Prostate gland (tissue), 2 donors: ENCODE measurements at regions not wholly inside any gene's neighbourhood (a gene's known extent, or its start where the extent isn't known, plus 50 kb on each side); places are given as distances from the start of the nearest gene placed in this dataset.

Experiments used
- POLR2A ChIP-seq: fragments of 450-650 bp; IDR thresholded peaks from one replicate; pipeline ENCODE4 v1.6.1; 2016; ENCODE audit warnings: antibody characterized with exemption, mild to moderate bottlenecking
- TF ChIP-seq, protein P1 (sequence below), 4 experiments: fragments of 200-600 bp in 2 of 4; fragments of 450-650 bp in 2 of 4; sonication (generic) in 2 of 4; IDR thresholded peaks; 1 replicate in 3 of 4; 2 replicates in 1 of 4; pipeline ENCODE4 v1.5.1; 2016 to 2019; ENCODE audit warnings: antibody characterized with exemption in 4 of 4, mild to moderate bottlenecking in 2 of 4, moderate library complexity in 2 of 4

- TF ChIP-seq POLR2A, result no peak
- TF ChIP-seq, protein P1, sequence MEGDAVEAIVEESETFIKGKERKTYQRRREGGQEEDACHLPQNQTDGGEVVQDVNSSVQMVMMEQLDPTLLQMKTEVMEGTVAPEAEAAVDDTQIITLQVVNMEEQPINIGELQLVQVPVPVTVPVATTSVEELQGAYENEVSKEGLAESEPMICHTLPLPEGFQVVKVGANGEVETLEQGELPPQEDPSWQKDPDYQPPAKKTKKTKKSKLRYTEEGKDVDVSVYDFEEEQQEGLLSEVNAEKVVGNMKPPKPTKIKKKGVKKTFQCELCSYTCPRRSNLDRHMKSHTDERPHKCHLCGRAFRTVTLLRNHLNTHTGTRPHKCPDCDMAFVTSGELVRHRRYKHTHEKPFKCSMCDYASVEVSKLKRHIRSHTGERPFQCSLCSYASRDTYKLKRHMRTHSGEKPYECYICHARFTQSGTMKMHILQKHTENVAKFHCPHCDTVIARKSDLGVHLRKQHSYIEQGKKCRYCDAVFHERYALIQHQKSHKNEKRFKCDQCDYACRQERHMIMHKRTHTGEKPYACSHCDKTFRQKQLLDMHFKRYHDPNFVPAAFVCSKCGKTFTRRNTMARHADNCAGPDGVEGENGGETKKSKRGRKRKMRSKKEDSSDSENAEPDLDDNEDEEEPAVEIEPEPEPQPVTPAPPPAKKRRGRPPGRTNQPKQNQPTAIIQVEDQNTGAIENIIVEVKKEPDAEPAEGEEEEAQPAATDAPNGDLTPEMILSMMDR (IDR thresholded peaks at IDR 0.05), result no peak
Observed at GRCh38 chr5:161152415-161152940, 300.5 kb upstream of the ATP10B start.
